PC-3 (cell line): ENCODE measurements at regions not wholly inside any gene's neighbourhood (a gene's known extent, or its start where the extent isn't known, plus 50 kb on each side); places are given as distances from the start of the nearest gene placed in this dataset.

Experiments used
- ATAC-seq: fragments of 200-7000 bp; cut with Tn5 transposase; 2 replicates; pipeline ENCODE4 v1.9.1; 2020; ENCODE audit warnings: mild to moderate bottlenecking, moderate library complexity
- BruUV-seq: library from RNA; stranded (reverse); fragments of 400-500 nt; replicated peaks from 2 replicates; lab custom pipeline; 2021; lab: Mats Ljungman, UMichigan
- CTCF ChIA-PET: fragments of 300-600 bp; sonication (Branson Sonifier 250); formaldehyde crosslinking; loops from one replicate; lab custom pipeline; 2022; ENCODE audit warnings: antibody characterized with exemption; lab: Charles Lee
- POLR2A ChIA-PET: fragments of 300-600 bp; sonication (Branson Sonifier 250); formaldehyde crosslinking; loops from one replicate; lab custom pipeline; 2022; ENCODE audit warnings: antibody characterized with exemption; ENCODE audit not compliant: unreplicated experiment; lab: Charles Lee
- DNase-seq: peaks from one replicate; pipeline ENCODE4 v3.0.0-alpha.2; 2015
- H2AFZ ChIP-seq: fragments of 300-600 bp; sonication (generic); 2 replicates; pipeline ENCODE4 v1.6.0; 2016; ENCODE audit warnings: antibody characterized with exemption, low read length
- H3F3A ChIP-seq: fragments of 300-600 bp; sonication (generic); one replicate; pipeline ENCODE4 v1.6.0; 2017; ENCODE audit warnings: antibody characterized with exemption, low read length, control low read depth, mild to moderate bottlenecking; ENCODE audit not compliant: unreplicated experiment
- H3K27ac ChIP-seq: fragments of 300-600 bp; sonication (generic); 2 replicates; pipeline ENCODE4 v1.5.1; 2016; ENCODE audit warnings: mild to moderate bottlenecking, low read length
- H3K27me3 ChIP-seq: fragments of 300-600 bp; sonication (generic); 2 replicates; pipeline ENCODE4 v1.6.1; 2016; ENCODE audit warnings: low read length, mixed read lengths
- H3K36me3 ChIP-seq: fragments of 300-600 bp; sonication (generic); 2 replicates; pipeline ENCODE4 v1.6.1; 2016; ENCODE audit warnings: low read depth, mixed run types, low read length, mixed read lengths
- H3K4me1 ChIP-seq: fragments of 300-600 bp; sonication (generic); 2 replicates; pipeline ENCODE4 v1.5.1; 2016; ENCODE audit warnings: low read length; ENCODE audit not compliant: insufficient read depth
- H3K4me2 ChIP-seq: fragments of 300-600 bp; sonication (generic); 2 replicates; pipeline ENCODE4 v1.6.0; 2016; ENCODE audit warnings: low read length
- H3K4me3 ChIP-seq: fragments of 300-600 bp; sonication (generic); 2 replicates; pipeline ENCODE4 v1.5.1; 2016; ENCODE audit warnings: mild to moderate bottlenecking, low read length, mixed read lengths
- H3K79me2 ChIP-seq: fragments of 300-600 bp; sonication (generic); 2 replicates; pipeline ENCODE4 v1.6.1; 2017; ENCODE audit warnings: low read length, mixed read lengths
- H3K9ac ChIP-seq: fragments of 300-600 bp; sonication (generic); 2 replicates; pipeline ENCODE4 v1.6.0; 2016; ENCODE audit warnings: mild to moderate bottlenecking, low read length
- H3K9me2 ChIP-seq: fragments of 300-600 bp; sonication (generic); replicated peaks from 2 replicates; pipeline ENCODE4 v1.6.1; 2016; ENCODE audit warnings: mixed run types, low read length, mixed read lengths
- H3K9me3 ChIP-seq: fragments of 300-600 bp; sonication (generic); 2 replicates; pipeline ENCODE4 v1.6.1; 2016; ENCODE audit warnings: low read length, mixed read lengths
- H4K20me1 ChIP-seq: fragments of 300-600 bp; sonication (generic); 2 replicates; pipeline ENCODE4 v1.6.1; 2016; ENCODE audit warnings: low read length, mixed read lengths
- CTCF ChIP-seq: fragments of 300-600 bp; sonication (generic); conservative IDR thresholded peaks from 2 replicates; pipeline ENCODE4 v1.5.1; 2017; ENCODE audit warnings: antibody characterized with exemption, low read depth, mild to moderate bottlenecking, low read length
- EZH2 ChIP-seq: fragments of 300-600 bp; sonication (generic); IDR thresholded peaks from one replicate; pipeline ENCODE4 v1.6.1; 2017; ENCODE audit warnings: antibody characterized with exemption, mild to moderate bottlenecking, low read length; ENCODE audit not compliant: unreplicated experiment
- EZH2phosphoT487 ChIP-seq: fragments of 300-600 bp; sonication (generic); IDR thresholded peaks from 2 replicates; pipeline ENCODE4 v1.6.1; 2018; ENCODE audit warnings: mild to moderate bottlenecking, antibody characterized with exemption, low read length, borderline replicate concordance
- intact Hi-C: fragments of 100-400 bp; cut with micrococcal nuclease; formaldehyde crosslinking; loops from 2 replicates; pipeline ENCODE4 v1.9.0; 2023

DNA sequence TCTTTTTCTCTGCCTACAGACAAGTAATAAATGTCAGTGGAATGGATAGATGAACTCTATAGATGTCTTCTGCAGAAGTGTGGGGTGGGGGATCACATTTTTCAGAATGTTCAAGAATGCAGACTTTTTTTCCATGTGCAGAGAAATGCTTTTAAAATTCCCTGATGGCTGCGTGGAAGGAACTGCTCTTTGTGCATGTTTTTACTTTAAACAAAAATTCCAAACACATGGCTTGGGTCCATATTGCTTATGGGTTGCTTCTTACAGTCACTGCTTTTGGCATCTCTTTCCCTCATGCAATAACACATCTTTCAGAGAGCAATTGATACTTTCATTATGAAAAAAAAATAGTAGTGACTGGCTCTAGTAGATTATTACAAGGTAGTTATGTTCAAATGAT lies 1053.6 kb downstream of the NLGN4Y start:
- no TSS peak for BruUV-seq
- no peaks in the 10 kb centered on the region for H3F3A ChIP-seq
- H3K4me3 ChIP-seq, result no peak overlapping the region
- no peaks in the 10 kb centered on the region for H3K9me3 ChIP-seq
- DNase-seq, result no peak
- H3K4me2 ChIP-seq, result no peak overlapping the region
- intact Hi-C loops, result no loop called here
- no peaks in the 10 kb centered on the region for H4K20me1 ChIP-seq
- no peak for TF ChIP-seq CTCF
- TF ChIP-seq EZH2phosphoT487, result no peak
- no peak for TF ChIP-seq EZH2
- no peaks in the 10 kb centered on the region for H3K9me2 ChIP-seq
- H3K27ac ChIP-seq, result no peak overlapping the region
- H3K79me2 ChIP-seq, result no peaks in the 10 kb centered on the region
- H2AFZ ChIP-seq, result no peak overlapping the region
- no peaks in the 10 kb centered on the region for H3K27me3 ChIP-seq
- H3K9ac ChIP-seq, result no peak overlapping the region
- ChIA-PET POLR2A (no interaction called here), CTCF (no interaction called here)
- no peaks in the 10 kb centered on the region for H3K36me3 ChIP-seq
- no peaks in the 10 kb centered on the region for H3K4me1 ChIP-seq
- ATAC-seq, result no peak

- H3K9me2 ChIP-seq, result no peaks in the 10 kb centered on the region
- H4K20me1 ChIP-seq, result no peaks in the 10 kb centered on the region
- ChIA-PET CTCF (no interaction called here), POLR2A (no interaction called here)
- H3K79me2 ChIP-seq, result no peaks in the 10 kb centered on the region
- H3K4me2 ChIP-seq, result no peak overlapping the region
- H3K4me3 ChIP-seq, result no peak overlapping the region
- H3F3A ChIP-seq, result no peaks in the 10 kb centered on the region
- H3K27ac ChIP-seq, result no peak overlapping the region
- H2AFZ ChIP-seq, result no peak overlapping the region
- ATAC-seq, result no peak
- intact Hi-C loops, result no loop called here
- TF ChIP-seq EZH2phosphoT487 (no peak), EZH2 (no peak), CTCF (no peak)
- no peaks in the 10 kb centered on the region for H3K9me3 ChIP-seq
- BruUV-seq, result no TSS peak
- no peaks in the 10 kb centered on the region for H3K4me1 ChIP-seq
- H3K27me3 ChIP-seq, result no peaks in the 10 kb centered on the region
- no peak overlapping the region for H3K9ac ChIP-seq
- no peak for DNase-seq
- H3K36me3 ChIP-seq, result no peaks in the 10 kb centered on the region
Measured at GRCh38 chrY:15578761-15579160, 1054.4 kb downstream of the NLGN4Y start.

DNA sequence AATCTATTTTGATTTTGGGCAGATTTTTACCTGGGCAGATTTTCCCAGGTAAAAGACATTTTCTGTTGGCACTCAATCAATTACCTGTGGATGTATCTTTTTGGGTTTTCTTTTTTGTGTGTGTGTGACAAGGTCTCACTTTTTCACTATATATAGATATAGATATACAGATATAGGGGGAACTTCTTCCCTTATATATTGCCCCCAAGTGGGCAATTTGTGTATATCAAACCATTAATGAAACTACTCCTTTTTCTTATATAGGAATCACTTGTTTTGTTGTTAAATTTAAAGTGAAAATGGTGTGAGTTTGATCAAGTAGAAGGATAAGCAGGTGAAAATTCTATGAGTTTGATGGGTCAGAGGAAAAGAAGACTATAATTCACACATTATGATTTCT lies 1054.9 kb downstream of the NLGN4Y start:
- Histone ChIP-seq H3K36me3 (no peaks in the 10 kb centered on the region), H3K79me2 (no peaks in the 10 kb centered on the region), H3K9me2 (no peaks in the 10 kb centered on the region), H3K9me3 (no peaks in the 10 kb centered on the region), H3K27me3 (no peaks in the 10 kb centered on the region), H3K4me3 (no peak overlapping the region), H3K4me1 (no peaks in the 10 kb centered on the region), H3F3A (no peaks in the 10 kb centered on the region), H3K27ac (no peak overlapping the region), H4K20me1 (no peaks in the 10 kb centered on the region), H3K4me2 (no peak overlapping the region), H3K9ac (no peak overlapping the region), H2AFZ (no peak overlapping the region)
- ChIA-PET POLR2A (no interaction called here), CTCF (no interaction called here)
- no TSS peak for BruUV-seq
- DNase-seq, result no peak
- intact Hi-C loops, result no loop called here
- TF ChIP-seq EZH2phosphoT487 (no peak), EZH2 (no peak), CTCF (no peak)
- no peak for ATAC-seq
